ENCODE measurements at regions not wholly inside any gene's neighbourhood (a gene's known extent, or its start where the extent isn't known, plus 50 kb on each side); places are given as distances from the start of the nearest gene placed in this dataset.

DNA sequence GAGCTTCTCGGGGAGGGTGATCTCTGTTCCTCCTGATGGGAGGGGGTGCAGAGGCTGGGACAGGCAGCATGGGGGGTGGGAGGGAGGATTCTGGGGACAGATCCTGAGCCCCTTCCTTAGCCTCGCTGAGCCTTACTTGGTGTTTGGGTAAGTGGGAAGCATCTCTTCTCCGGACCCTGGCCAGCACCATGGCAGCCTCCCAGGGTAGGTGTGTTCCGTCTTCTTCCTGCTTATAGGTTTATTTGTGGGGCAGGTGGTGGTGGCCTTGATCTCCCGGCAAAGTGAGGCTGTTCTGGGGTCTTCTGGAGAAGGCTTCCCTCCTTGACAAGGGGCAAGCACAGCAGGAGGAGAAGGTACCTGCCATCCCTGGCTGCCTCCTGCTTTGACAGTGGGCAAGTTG is 226.9 kb downstream of the GLRX3 start:
- no peaks in the 10 kb centered on the region for H3K4me1 Mint-ChIP-seq
- no peaks in the 10 kb centered on the region for H3K36me3 Mint-ChIP-seq (ENCODE audit: low read depth)
- no peaks in the 10 kb centered on the region for H3K9me3 Mint-ChIP-seq
- TF ChIP-seq, protein P1, sequence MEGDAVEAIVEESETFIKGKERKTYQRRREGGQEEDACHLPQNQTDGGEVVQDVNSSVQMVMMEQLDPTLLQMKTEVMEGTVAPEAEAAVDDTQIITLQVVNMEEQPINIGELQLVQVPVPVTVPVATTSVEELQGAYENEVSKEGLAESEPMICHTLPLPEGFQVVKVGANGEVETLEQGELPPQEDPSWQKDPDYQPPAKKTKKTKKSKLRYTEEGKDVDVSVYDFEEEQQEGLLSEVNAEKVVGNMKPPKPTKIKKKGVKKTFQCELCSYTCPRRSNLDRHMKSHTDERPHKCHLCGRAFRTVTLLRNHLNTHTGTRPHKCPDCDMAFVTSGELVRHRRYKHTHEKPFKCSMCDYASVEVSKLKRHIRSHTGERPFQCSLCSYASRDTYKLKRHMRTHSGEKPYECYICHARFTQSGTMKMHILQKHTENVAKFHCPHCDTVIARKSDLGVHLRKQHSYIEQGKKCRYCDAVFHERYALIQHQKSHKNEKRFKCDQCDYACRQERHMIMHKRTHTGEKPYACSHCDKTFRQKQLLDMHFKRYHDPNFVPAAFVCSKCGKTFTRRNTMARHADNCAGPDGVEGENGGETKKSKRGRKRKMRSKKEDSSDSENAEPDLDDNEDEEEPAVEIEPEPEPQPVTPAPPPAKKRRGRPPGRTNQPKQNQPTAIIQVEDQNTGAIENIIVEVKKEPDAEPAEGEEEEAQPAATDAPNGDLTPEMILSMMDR (conservative IDR thresholded peaks at IDR 0.05), result no peak
- DNase-seq (ENCODE audit: low read depth, low spot score), result no peak
- no peak overlapping the region for H3K27ac Mint-ChIP-seq (ENCODE audit: unreplicated experiment)
- H3K27me3 Mint-ChIP-seq (ENCODE audit: low read depth), result peaks cover 4% of the 10 kb centered on the region
- H3K4me3 Mint-ChIP-seq, result no peak overlapping the region

DNA sequence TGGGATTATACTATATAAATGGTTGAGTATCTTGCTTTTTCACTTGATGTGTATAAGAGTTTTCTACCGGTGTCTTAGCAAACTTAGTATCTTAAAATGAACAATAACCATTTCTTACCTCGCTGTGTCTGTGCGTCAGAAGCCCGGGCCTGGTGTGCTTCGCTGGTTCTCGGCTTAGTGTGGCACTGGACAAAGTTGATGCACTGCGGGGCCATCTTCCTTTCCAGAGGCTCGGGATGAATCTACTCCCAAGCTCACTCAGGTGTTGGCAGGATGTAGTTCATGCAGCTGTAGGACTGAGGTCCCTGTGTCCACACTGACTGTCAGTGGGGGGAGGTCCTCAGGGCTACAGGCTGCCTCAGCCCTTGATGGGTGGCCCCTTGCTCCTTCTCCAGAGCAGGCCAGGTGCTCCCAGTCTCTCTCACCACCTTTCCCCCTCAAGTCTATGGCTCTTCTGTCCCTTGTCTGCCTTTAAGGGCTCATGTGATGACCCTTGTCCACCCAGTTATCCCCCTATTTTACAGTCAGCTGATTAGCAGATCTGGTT is 227.8 kb downstream of the GLRX3 start:
- H3K27ac Mint-ChIP-seq (ENCODE audit: unreplicated experiment), result no peak overlapping the region
- peaks cover 4% of the 10 kb centered on the region for H3K4me1 Mint-ChIP-seq
- H3K36me3 Mint-ChIP-seq (ENCODE audit: low read depth), result no peaks in the 10 kb centered on the region
- TF ChIP-seq, protein P1 (conservative IDR thresholded peaks at IDR 0.05), result no peak
- peaks cover 4% of the 10 kb centered on the region for H3K27me3 Mint-ChIP-seq (ENCODE audit: low read depth)
- no peak overlapping the region for H3K4me3 Mint-ChIP-seq
- H3K9me3 Mint-ChIP-seq, result no peaks in the 10 kb centered on the region
- no peak for DNase-seq (ENCODE audit: low read depth, low spot score)

DNA sequence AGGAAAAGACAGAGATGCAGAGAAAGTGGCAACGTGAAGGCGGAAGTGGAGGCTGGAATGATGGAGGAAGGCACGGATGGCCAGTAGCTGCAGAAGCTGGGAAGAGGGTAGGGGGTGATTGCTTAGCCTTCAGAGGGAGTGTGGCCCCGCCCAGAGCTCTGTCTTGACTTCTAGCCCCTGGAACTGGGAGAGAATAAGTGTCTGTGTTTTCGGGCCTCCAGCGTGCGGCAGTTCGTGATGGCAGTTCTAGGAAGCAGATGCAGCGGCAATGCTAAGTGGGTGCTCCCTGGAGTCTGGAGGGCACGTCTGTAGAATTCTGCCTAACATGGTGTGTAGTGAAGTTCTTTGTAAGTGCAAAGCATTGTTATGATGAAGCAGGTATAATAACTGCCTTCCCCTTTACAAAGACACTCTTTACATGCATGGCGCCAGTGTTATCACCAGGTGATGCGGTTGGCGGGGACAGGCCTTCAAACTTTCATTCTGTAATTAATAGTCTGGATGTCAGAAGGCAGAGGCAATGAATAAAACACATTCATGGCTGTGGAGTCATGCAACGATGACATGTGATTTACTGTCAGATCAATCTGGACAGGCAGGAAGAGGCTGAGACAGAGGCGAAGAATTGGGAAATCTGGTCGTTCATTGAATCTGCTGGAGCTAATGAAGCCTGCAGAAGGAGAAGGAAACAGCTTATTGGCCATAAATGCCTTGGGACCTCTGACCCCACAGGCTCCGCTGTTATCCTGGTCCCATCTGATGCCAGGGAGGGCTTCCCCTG is 228.6 kb downstream of the GLRX3 start:
- Mint-ChIP-seq H3K27ac (ENCODE audit: unreplicated experiment) (no peak overlapping the region), H3K9me3 (no peaks in the 10 kb centered on the region), H3K27me3 (ENCODE audit: low read depth) (peaks cover 4% of the 10 kb centered on the region), H3K4me3 (no peak overlapping the region), H3K4me1 (peaks cover 10% of the 10 kb centered on the region), H3K36me3 (ENCODE audit: low read depth) (no peaks in the 10 kb centered on the region)
- TF ChIP-seq, protein P1 (conservative IDR thresholded peaks at IDR 0.05), result no peak
- no peak for DNase-seq (ENCODE audit: low read depth, low spot score)

DNA sequence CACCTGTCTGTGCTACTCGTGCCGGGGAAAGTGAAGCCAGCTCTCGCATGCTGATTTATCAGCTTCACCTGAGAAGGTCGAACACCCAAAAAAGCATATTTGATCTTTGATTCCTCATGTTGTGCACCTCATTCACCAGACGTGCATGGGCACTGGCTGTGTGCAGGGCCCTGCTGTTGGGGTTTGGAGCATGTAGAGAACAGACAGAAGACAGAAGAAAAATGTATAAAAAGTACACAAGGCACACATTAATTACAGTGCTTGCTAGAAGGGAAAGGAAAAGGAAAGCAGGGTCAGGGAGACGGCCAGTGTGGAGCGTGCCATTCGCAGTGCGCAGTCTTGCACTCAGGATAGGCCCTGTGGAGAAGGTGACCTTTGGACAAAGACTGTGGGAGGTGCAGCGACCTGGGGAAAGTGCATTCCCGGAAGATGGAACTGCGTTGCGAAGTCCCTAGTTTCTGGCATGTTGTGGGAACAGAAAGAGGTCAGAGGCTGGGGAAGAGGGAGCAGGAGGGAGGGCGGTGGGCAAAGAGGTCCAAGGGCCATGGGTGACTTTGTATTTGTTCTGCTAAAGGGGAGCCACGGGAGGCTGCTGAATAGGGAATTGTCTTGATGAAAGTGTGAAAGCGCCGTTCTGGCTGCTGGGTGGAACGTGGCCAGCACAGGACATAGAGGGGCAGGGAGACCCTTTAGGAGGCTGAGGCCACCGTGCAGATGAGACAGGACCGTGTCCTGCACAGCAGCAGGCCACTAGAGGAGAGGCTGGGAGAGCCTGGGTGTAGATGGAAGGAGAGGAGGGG is 232.8 kb downstream of the GLRX3 start:
- Mint-ChIP-seq H3K9me3 (no peaks in the 10 kb centered on the region), H3K4me1 (peaks cover 10% of the 10 kb centered on the region), H3K27me3 (ENCODE audit: low read depth) (peaks cover 7% of the 10 kb centered on the region), H3K4me3 (no peak overlapping the region), H3K36me3 (ENCODE audit: low read depth) (no peaks in the 10 kb centered on the region), H3K27ac (ENCODE audit: unreplicated experiment) (no peak overlapping the region)
- TF ChIP-seq, protein P1 (conservative IDR thresholded peaks at IDR 0.05), result no peak
- DNase-seq (ENCODE audit: low read depth, low spot score), result no peak

DNA sequence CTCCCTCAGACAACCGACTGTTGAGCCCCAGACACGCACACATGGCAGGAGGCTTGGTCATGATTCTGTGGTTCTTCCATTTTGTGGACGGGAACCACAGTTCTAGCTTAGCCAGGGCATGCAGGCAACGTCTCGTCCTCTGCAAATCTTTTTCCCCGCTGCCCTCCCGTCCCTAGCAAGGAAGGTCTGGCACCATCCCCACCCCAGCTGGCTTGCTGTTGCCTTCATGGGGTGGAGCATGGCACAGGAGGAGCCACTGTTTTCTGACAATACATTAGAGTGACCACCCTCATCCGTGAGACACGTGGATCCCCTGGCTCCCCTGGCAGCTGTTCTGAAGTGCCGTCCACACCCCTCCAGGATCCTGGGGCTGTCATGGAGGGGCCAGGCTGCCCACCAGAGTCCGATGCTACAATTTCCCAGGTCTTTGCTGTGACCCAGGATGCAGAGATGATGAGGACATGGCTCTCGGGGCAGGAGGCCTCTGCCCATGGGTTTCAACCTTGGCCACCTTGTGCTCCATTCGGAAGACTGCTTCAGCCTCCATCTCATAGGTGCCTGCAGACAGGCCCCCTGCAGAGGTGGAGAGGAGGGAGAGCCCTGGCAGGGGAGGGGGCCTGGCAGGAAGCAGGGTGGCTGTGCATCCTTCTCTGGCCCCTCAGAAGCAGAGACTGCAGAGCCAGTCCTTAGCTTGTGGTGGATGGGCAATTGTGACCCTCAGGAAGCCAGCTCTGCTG is 233.6 kb downstream of the GLRX3 start:
- H3K27me3 Mint-ChIP-seq (ENCODE audit: low read depth), result peaks cover 7% of the 10 kb centered on the region

More for the DNA sequence above, 233.6 kb downstream of the GLRX3 start:
- Mint-ChIP-seq H3K9me3 (no peaks in the 10 kb centered on the region), H3K4me3 (no peak overlapping the region), H3K27ac (ENCODE audit: unreplicated experiment) (no peak overlapping the region), H3K4me1 (peaks cover 10% of the 10 kb centered on the region), H3K36me3 (ENCODE audit: low read depth) (no peaks in the 10 kb centered on the region)
- no peak for DNase-seq (ENCODE audit: low read depth, low spot score)
- TF ChIP-seq, protein P1 (conservative IDR thresholded peaks at IDR 0.05), result no peak

All from neural crest cell (in vitro differentiated cells).